Muscle layer of colon (tissue), 2 donors: ENCODE measurements at regions not wholly inside any gene's neighbourhood (a gene's known extent, or its start where the extent isn't known, plus 50 kb on each side); places are given as distances from the start of the nearest gene placed in this dataset.
"Not testable (repeated sequence)": the region's sequence is repeated elsewhere in the genome, so short reads cannot be mapped to it uniquely, and the experiment has no call there.

Source experiments
- H3K27ac ChIP-seq: one replicate; pipeline ENCODE4 v1.7.0; 2013; ENCODE audit warnings: low read depth, mild to moderate bottlenecking, low read length, moderate library complexity
- H3K27me3 ChIP-seq, 2 donors: one replicate each; pipeline ENCODE4 v1.7.0; 2013; ENCODE audit warnings: low read length in 2 of 2, mild to moderate bottlenecking in 2 of 2; ENCODE audit not compliant: insufficient read depth in 2 of 2, control insufficient read depth in 1 of 2
- H3K36me3 ChIP-seq: one replicate; pipeline ENCODE4 v1.7.0; 2013; ENCODE audit warnings: mild to moderate bottlenecking, low read length; ENCODE audit not compliant: insufficient read depth
- H3K4me1 ChIP-seq: one replicate; pipeline ENCODE4 v1.7.0; 2013; ENCODE audit warnings: mild to moderate bottlenecking, low read length; ENCODE audit not compliant: insufficient read depth
- H3K4me3 ChIP-seq, 2 donors: one replicate each; pipeline ENCODE4 v1.7.0; 2013; ENCODE audit warnings: low read length in 2 of 2, low read depth in 1 of 2, mild to moderate bottlenecking in 1 of 2, moderate library complexity in 1 of 2
- H3K9ac ChIP-seq: one replicate; pipeline ENCODE4 v1.7.0; 2013; ENCODE audit warnings: low read length
- H3K9me3 ChIP-seq: one replicate; pipeline ENCODE4 v1.7.0; 2013; ENCODE audit warnings: mild to moderate bottlenecking, low read length
- donor health status: abdominal sarcoma.
- donor health status: Adenocarcinoma of cecum.

DNA sequence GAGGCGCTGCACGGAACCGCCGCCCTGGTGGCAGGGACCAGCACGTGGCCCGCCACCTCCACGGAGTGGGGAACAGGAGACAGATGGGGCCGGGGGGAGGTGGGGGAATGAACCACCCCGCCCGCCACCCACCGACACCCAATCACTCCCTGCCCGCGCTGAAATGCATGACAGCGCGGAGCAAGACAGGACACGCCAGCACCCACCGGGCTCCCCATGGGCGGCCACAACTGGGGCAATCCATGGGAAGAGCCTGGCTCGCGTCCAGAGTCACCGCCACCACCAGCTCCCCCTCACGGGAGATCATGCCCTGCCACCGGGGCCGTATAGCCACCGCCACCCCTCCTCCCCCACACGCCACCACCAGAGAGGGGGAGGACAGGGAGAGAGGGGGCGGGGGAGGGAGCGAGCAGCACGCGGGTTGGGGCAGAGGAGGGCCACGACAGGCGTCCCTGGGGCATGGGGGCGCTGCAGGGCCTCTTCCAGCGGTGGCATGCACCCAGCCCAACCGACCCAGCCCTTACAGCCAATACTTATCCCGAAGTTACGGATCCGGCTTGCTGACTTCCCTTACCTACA, 744.3 kb upstream of the DEFB115 start:
- H3K9ac ChIP-seq: no peak overlapping the region
- no peaks in the 10 kb centered on the region for H3K27me3 ChIP-seq
- H3K4me3 ChIP-seq: no peak overlapping the region
- H3K9me3 ChIP-seq: no peaks in the 10 kb centered on the region
- no peaks in the 10 kb centered on the region for H3K4me1 ChIP-seq
- no peak overlapping the region for H3K27ac ChIP-seq
- no peaks in the 10 kb centered on the region for H3K36me3 ChIP-seq

DNA sequence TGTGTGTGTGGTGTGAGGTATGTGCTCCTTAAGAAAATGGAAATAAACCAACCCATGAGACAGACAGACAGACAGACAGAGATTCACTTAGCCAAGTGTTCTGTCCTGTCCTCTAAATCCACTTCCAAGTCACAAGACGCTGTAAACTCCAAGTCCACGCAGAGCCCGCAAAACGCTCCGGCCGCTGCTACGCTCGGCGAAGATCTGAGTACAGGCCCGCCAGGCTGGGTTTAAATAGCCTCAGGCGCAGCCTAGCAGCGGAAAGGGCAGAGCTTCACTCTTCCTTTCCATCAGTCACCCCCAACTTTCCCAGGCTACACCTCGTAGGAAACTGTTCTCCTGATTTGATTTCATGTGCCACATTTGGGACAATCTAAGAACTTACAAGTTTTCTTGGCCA, 741.5 kb upstream of the DEFB115 start:
- not testable (repeated sequence) for H3K4me3 ChIP-seq, H3K27me3 ChIP-seq, H3K4me1 ChIP-seq, H3K9me3 ChIP-seq, H3K27ac ChIP-seq, H3K36me3 ChIP-seq, H3K9ac ChIP-seq

DNA sequence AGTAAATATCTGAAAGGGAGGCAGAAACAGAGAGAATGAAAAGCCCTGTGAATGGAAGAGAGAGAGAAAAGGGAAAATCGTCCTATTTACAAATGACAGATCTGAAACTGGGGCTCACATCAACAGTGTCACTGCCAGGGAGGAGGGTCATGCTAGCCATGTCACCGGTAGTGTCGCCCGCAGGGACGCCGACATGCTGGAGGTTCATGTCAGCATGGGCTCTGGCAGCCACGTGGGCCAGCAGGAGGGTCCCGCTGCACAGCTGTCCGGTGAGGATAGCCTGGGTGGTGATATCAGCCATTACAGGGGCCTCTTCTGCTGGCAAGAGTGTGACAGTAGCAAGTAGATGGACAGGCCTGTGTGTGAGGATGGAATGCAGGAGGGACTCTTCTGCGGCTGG, 738.6 kb upstream of the DEFB115 start:
- not testable (repeated sequence) for H3K27ac ChIP-seq, H3K9me3 ChIP-seq, H3K4me1 ChIP-seq, H3K4me3 ChIP-seq, H3K36me3 ChIP-seq, H3K27me3 ChIP-seq, H3K9ac ChIP-seq

DNA sequence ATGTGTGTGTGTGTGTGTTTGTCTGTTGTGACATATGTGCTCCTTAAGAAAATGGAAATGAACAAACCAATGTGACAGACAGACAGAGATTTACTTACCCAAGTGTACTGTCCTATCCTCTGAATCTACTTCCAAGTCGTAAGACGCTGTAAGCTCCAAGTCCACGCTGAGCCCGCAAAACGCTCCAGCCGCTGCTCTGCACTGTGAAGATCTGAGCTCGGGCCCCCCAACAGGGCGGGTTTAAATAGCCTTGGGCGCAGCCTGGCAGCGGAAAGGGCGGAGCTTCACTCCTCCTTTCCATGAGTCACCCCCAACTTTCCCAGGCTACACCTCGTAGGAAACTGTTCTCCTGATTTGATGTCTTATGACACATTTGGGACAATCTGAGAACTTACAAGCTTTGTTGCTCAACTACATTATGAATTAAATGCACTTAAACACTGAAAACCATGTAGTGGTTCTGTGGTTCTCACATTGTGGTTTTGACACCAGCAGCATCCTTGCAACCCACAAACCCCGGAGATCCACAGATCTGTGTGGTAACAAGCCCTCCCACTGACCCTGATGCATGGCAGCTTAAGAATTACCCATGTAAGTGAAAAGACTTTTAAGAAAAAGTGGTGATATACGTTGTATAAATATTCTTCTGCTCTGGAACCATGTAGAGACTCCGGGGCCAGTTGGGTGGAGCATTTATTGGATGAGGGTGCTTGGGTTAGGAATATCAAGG, 735.6 kb upstream of the DEFB115 start:
- not testable (repeated sequence) for H3K9me3 ChIP-seq, H3K4me1 ChIP-seq, H3K27ac ChIP-seq, H3K9ac ChIP-seq, H3K27me3 ChIP-seq, H3K4me3 ChIP-seq, H3K36me3 ChIP-seq

DNA sequence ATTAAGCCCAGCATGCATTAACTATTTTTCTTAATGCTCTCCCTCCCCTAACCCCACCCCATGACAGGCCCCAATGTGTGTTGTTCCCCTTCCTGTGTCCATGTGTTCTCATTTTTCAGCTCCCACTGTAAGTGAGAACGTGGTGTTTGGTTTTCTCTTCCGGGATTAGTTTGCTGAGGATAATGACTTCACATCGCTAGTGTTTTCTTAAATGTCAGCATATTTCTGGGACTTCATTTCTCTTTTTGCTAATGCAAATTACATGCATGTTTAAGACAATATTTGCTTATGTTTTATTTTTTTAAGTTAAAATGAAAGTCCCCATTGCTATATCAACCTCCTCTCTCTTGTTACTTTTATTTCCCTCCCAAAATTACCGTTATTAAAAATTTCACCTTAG, 733.3 kb upstream of the DEFB115 start:
- H3K36me3 ChIP-seq: not testable (repeated sequence)

DNA sequence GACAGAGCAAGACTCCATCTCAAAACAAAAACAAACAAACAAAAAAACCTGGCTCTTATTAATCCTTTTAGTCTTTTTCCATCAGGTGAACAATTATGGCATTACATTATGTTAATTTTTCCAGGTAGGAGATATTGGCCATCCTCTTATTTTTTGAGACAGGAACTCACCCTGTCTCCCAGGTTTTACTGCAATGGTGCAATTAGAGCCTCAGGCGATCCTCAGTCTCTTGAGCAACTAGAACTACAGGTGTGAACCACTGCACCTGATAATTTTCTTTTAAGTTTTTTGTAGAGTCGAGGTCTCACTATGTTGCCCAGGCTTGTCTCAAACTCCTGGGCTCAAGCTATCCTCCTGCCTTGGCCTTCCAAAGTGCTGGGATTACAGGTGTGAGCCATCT, 732.7 kb upstream of the DEFB115 start:
- not testable (repeated sequence) for H3K4me3 ChIP-seq, H3K27ac ChIP-seq

More for the DNA sequence above, 733.3 kb upstream of the DEFB115 start:
- H3K4me1 ChIP-seq, H3K4me3 ChIP-seq, H3K9ac ChIP-seq, H3K27me3 ChIP-seq, H3K9me3 ChIP-seq, H3K27ac ChIP-seq: not testable (repeated sequence)

DNA sequence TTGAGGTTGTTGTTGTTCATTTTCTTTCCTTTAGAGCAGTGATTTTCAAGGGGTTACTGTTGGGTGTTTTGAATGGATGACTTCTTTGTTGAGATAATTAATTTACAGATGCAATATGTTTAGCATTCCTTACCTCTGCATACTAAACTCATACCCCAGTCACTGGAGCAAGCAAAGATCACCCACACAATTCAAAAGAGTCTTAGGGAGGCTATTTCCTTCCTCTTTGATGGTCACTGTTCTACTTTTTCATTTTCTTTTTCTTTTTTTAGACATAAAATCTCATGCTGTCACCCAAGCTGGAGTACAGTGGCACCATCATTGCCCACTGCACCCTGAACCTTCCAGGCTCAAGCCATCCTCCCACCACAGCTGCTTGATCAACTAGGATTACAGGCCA, 723.8 kb upstream of the DEFB115 start:
- not testable (repeated sequence) for H3K4me3 ChIP-seq, H3K27me3 ChIP-seq, H3K9me3 ChIP-seq, H3K4me1 ChIP-seq, H3K9ac ChIP-seq, H3K27ac ChIP-seq, H3K36me3 ChIP-seq

More for the DNA sequence above, 732.7 kb upstream of the DEFB115 start:
- not testable (repeated sequence) for H3K27me3 ChIP-seq, H3K9ac ChIP-seq, H3K36me3 ChIP-seq, H3K4me1 ChIP-seq, H3K9me3 ChIP-seq

DNA sequence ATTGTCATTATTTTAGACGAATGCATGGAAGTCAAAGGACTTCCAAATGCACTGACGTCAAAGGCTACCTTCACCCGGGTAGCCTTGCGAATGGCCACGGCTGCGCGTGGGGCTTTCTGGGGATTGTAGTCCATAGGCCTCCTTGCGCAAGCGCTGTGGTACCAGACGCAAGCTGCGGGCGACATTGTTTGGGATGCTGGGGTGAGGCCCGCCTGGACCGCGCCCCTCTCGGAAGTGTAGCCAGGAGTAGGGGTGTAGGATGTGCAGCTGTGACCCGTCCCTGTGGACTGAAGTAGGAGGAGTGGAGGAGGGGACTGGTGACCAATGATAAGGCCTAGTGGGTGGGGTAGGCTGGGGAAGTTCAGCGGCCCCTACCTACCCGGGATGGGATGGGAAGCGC, 720.0 kb upstream of the DEFB115 start:
- not testable (repeated sequence) for H3K27ac ChIP-seq, H3K4me1 ChIP-seq, H3K9me3 ChIP-seq, H3K27me3 ChIP-seq, H3K9ac ChIP-seq, H3K4me3 ChIP-seq, H3K36me3 ChIP-seq

DNA sequence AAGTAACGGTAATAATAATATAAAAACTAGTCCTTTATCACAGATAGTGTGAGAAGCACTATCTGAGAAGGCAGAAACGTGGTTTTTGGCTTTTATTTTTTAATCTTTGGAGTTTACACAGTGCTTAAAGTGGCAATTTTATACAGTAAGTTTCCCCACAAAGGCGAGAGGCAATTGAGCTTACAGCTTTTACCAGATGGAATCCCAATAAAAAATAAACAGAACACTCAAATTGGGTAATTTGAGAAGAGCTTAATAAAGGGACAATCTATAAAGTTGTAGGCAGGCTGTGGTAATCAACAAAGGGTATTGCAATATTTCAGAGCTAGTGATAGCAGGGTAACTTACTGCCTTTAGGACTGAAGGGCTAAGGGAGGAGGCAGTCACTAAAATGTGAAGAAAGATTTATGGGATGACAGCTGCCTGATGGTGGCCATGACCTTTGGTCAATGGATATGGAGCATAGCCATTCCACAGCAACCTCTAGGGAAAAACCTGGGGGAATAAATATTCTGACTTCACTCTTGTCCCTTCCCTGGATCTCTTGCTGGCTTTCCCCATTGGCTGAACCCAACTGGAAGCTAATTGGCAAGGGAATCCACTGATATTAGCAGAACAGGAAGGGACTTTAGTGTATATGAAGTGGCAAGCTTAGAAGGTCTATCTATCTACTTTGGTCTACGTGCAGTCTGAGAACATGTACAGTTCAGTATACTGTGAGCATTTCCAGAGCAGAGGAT, 717.0 kb upstream of the DEFB115 start:
- not testable (repeated sequence) for H3K36me3 ChIP-seq, H3K9ac ChIP-seq, H3K4me1 ChIP-seq, H3K27me3 ChIP-seq, H3K27ac ChIP-seq, H3K4me3 ChIP-seq, H3K9me3 ChIP-seq

DNA sequence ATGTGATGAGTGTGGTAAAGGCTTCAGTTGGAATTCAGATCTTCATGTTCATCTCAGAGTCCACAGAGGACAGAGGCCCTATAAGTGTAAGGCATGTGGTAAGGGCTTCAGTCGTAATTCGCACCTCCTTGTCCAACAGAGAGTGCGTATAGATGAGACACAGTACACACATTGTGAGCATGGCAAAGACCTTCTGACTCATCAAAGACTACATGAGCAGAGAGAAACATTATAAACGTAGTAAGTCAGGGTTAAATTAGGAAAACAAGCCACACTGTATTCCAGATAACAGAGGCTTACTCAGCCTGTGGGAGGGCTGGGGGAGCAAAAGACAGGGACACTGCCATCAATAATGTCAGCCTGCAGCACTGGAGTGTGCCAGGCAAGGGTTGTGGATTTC, 706.2 kb upstream of the DEFB115 start:
- H3K27me3 ChIP-seq, H3K4me1 ChIP-seq, H3K36me3 ChIP-seq, H3K27ac ChIP-seq, H3K9ac ChIP-seq, H3K4me3 ChIP-seq, H3K9me3 ChIP-seq: not testable (repeated sequence)

DNA sequence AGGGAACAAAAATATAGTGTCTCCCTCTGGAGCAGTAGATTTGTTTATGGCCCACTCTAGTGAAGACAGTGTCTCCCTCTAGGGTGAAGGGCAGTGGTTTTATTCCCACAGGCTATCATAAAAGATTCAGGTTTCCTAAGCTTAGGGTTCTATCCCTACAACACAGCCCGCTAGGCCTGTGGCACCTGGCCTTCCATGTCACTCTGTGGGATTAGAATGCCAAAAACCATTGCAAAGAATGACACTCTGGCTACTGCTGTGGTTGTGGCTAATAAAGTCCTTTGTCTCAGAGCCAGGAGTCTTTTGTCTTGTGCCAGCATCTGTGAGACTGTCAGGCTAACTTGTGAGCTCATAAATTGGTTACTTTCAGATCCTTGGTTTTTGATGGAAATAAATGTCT, 700.7 kb upstream of the DEFB115 start:
- not testable (repeated sequence) for H3K27ac ChIP-seq, H3K4me3 ChIP-seq, H3K36me3 ChIP-seq, H3K4me1 ChIP-seq, H3K9ac ChIP-seq, H3K27me3 ChIP-seq, H3K9me3 ChIP-seq

DNA sequence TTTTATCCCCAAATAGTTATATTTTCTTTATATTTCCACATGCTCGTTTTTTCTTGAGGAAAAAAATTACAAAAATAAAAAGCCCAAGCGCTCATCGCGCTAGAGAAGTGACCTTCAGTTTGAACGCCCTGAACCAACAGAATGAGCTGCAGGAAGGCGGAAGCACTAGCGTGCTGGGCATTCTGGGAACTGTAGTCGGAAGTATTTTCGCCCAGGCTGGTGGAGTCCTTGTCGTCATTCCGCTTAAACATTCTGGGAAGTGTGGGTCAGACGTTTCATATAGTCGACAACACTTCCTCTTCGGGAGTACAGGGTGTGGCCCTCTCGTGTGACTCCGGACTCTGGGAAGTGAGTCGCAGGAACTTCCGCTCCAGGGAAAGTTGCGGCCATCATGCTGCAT, 692.4 kb upstream of the DEFB115 start:
- not testable (repeated sequence) for H3K9me3 ChIP-seq, H3K36me3 ChIP-seq, H3K27ac ChIP-seq, H3K27me3 ChIP-seq, H3K9ac ChIP-seq, H3K4me1 ChIP-seq, H3K4me3 ChIP-seq
